ENCODE measurements at regions not wholly inside any gene's neighbourhood (a gene's known extent, or its start where the extent isn't known, plus 50 kb on each side); places are given as distances from the start of the nearest gene placed in this dataset.

GRCh38 chr12:131251336-131252101, 297.8 kb downstream of the ADGRD1 start:
- TF ChIP-seq FOXP2 (optimal IDR thresholded peaks at IDR 0.05; ENCODE audit: borderline replicate concordance, extremely low read depth, extremely low read length, insufficient read depth): no peak

DNA sequence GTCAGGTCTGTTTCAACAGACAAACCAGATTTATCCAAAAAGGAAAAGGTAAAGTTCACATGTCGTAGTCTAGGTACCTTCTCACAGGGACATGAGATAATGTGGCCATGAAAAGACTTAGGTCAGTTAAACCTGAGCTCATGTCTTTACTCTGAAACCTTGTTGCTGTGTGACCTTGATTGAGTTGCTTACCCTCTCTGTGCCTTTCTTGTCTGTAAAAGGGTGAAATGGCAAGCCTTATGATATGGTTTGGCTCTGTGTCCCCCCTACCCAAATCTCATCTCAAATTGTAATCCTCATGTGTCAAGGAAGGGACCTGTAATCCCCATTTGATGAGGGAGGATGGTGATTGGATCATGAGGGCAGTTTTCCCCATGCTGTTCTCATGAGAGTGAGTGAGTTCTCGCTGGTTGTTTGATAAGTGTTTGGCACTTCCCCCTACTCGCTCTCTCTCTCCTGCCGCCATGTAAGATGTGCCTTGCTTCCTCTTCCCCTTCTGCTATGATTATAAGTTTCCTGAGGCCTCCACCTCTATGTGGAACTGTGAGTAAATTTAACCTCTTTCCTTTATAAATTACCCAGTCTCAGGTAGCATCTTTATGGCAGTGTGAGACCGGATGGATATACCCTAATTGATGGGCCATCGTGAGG, 299.8 kb downstream of the ADGRD1 start:
- TF ChIP-seq REST (IDR thresholded peaks at IDR 0.05; ENCODE audit: insufficient read depth in 1 of 2, low read depth in 2 of 2, low read length in 2 of 2) (no peak), SIN3A (IDR thresholded peaks at IDR 0.05; ENCODE audit: borderline replicate concordance, insufficient read depth, low read length) (no peak), FOXP2 (optimal IDR thresholded peaks at IDR 0.05; ENCODE audit: borderline replicate concordance, extremely low read depth, extremely low read length, insufficient read depth) (no peak), POLR2AphosphoS5 (IDR thresholded peaks at IDR 0.05; ENCODE audit: low read depth, low read length) (no peak), TAF1 (IDR thresholded peaks at IDR 0.05; ENCODE audit: borderline replicate concordance, insufficient read depth, low read length) (no peak)

GRCh38 chr12:131254374-131254773, 300.7 kb downstream of the ADGRD1 start:
- TF ChIP-seq SIN3A (IDR thresholded peaks at IDR 0.05; ENCODE audit: borderline replicate concordance, insufficient read depth, low read length): no peak

- TF ChIP-seq FOXP2 (optimal IDR thresholded peaks at IDR 0.05; ENCODE audit: borderline replicate concordance, extremely low read depth, extremely low read length, insufficient read depth) (no peak), POLR2AphosphoS5 (IDR thresholded peaks at IDR 0.05; ENCODE audit: low read depth, low read length) (no peak), SIN3A (IDR thresholded peaks at IDR 0.05; ENCODE audit: borderline replicate concordance, insufficient read depth, low read length) (no peak), TAF1 (IDR thresholded peaks at IDR 0.05; ENCODE audit: borderline replicate concordance, insufficient read depth, low read length) (no peak), REST (IDR thresholded peaks at IDR 0.05; ENCODE audit: insufficient read depth in 1 of 2, low read depth in 2 of 2, low read length in 2 of 2) (no peak)
Observed at GRCh38 chr12:131258398-131258797, 304.7 kb downstream of the ADGRD1 start.

DNA sequence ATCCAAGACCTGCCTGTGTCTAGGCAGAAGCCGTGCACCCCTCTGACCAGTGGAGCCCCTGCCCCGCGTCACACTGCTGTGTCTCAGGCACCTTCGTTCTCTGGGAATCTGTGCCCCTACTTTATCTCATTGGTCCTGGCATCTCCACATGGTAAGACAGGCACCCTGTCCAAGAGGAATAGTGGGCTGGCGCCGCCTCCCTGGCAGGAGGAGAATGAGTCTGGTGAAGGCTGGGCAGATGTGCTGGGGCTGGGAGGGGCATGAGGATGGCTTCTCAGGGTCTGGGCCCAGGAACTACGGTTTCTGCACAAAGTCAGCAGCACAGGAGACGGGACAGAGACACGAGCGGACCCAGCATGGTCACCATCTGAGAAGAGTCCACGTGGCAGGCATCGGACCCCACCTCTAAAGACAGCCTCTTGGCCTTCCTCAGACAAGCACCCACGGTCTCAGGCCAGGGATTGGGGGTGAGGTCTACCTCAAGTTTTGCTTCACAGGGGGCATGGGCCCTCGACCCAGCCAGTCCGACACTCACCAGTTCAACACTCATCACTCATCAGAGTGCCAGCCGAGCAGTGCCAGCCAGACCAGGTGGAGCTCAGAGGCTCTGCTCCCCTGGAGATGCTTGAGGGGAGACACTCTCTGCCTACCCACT, 306.7 kb downstream of the ADGRD1 start:
- TF ChIP-seq SIN3A (IDR thresholded peaks at IDR 0.05; ENCODE audit: borderline replicate concordance, insufficient read depth, low read length) (no peak), REST (IDR thresholded peaks at IDR 0.05; ENCODE audit: insufficient read depth in 1 of 2, low read depth in 2 of 2, low read length in 2 of 2) (no peak), POLR2AphosphoS5 (IDR thresholded peaks at IDR 0.05; ENCODE audit: low read depth, low read length) (no peak), FOXP2 (optimal IDR thresholded peaks at IDR 0.05; ENCODE audit: borderline replicate concordance, extremely low read depth, extremely low read length, insufficient read depth) (no peak), TAF1 (IDR thresholded peaks at IDR 0.05; ENCODE audit: borderline replicate concordance, insufficient read depth, low read length) (no peak)

GRCh38 chr12:131260954-131261353, 307.2 kb downstream of the ADGRD1 start:
- TF ChIP-seq TAF1 (IDR thresholded peaks at IDR 0.05; ENCODE audit: borderline replicate concordance, insufficient read depth, low read length): no peak
- no peak for TF ChIP-seq REST (IDR thresholded peaks at IDR 0.05; ENCODE audit: insufficient read depth in 1 of 2, low read depth in 2 of 2, low read length in 2 of 2)
- no peak for TF ChIP-seq POLR2AphosphoS5 (IDR thresholded peaks at IDR 0.05; ENCODE audit: low read depth, low read length)
- no peak for TF ChIP-seq SIN3A (IDR thresholded peaks at IDR 0.05; ENCODE audit: borderline replicate concordance, insufficient read depth, low read length)
- TF ChIP-seq FOXP2 (optimal IDR thresholded peaks at IDR 0.05; ENCODE audit: borderline replicate concordance, extremely low read depth, extremely low read length, insufficient read depth): no peak

Data from PFSK-1 (cell line).